Mesendoderm (in vitro differentiated cells): ENCODE measurements at regions not wholly inside any gene's neighbourhood (a gene's known extent, or its start where the extent isn't known, plus 50 kb on each side); places are given as distances from the start of the nearest gene placed in this dataset.

Experiments used
- DNase-seq: peaks from one replicate; pipeline ENCODE4 v3.0.0; 2013
- H2AK5ac ChIP-seq: 2 replicates; pipeline ENCODE4 v1.6.1; 2013; ENCODE audit warnings: low read length, inconsistent platforms
- H2BK120ac ChIP-seq: 2 replicates; pipeline ENCODE4 v1.6.1; 2013; ENCODE audit warnings: low read depth, mild to moderate bottlenecking, low read length, moderate library complexity, mixed read lengths
- H2BK15ac ChIP-seq: replicated peaks from 2 replicates; pipeline ENCODE4 v1.6.1; 2013; ENCODE audit warnings: low read depth, mild to moderate bottlenecking, moderate library complexity
- H2BK5ac ChIP-seq: 2 replicates; pipeline ENCODE4 v1.6.1; 2013; ENCODE audit warnings: low read length, inconsistent platforms
- H3K18ac ChIP-seq: 2 replicates; pipeline ENCODE4 v1.6.1; 2013; ENCODE audit warnings: mild to moderate bottlenecking, low read length, mixed read lengths
- H3K23ac ChIP-seq: one replicate; pipeline ENCODE4 v1.6.1; 2013; ENCODE audit warnings: low read length
- H3K27ac ChIP-seq: 2 replicates; pipeline ENCODE4 v1.5.1; 2013; ENCODE audit warnings: low read depth, mild to moderate bottlenecking, inconsistent platforms, low read length, moderate library complexity
- H3K27me3 ChIP-seq: 2 replicates; pipeline ENCODE4 v1.6.1; 2013; ENCODE audit warnings: low read length, control low read depth, mild to moderate bottlenecking, inconsistent platforms; ENCODE audit not compliant: insufficient read depth, poor library complexity
- H3K36me3 ChIP-seq: 2 replicates; pipeline ENCODE4 v1.6.1; 2013; ENCODE audit warnings: low read length, inconsistent platforms; ENCODE audit not compliant: control insufficient read depth, insufficient read depth
- H3K4ac ChIP-seq: one replicate; pipeline ENCODE4 v1.6.1; 2013; ENCODE audit warnings: low read depth, mild to moderate bottlenecking, low read length, moderate library complexity
- H3K4me1 ChIP-seq: 2 replicates; pipeline ENCODE4 v1.6.1; 2013; ENCODE audit warnings: low read depth, low read length, inconsistent platforms; ENCODE audit not compliant: control insufficient read depth
- H3K4me2 ChIP-seq: 2 replicates; pipeline ENCODE4 v1.6.1; 2013; ENCODE audit warnings: low read length
- H3K4me3 ChIP-seq: 2 replicates; pipeline ENCODE4 v1.5.1; 2013; ENCODE audit warnings: mild to moderate bottlenecking, low read length
- H3K56ac ChIP-seq: one replicate; pipeline ENCODE4 v1.6.1; 2013; ENCODE audit warnings: low read length
- H3K79me1 ChIP-seq: 2 replicates; pipeline ENCODE4 v1.6.1; 2013; ENCODE audit warnings: low read length, inconsistent platforms
- H3K79me2 ChIP-seq: 2 replicates; pipeline ENCODE4 v1.6.1; 2013; ENCODE audit warnings: mild to moderate bottlenecking, low read length; ENCODE audit not compliant: control insufficient read depth, insufficient read depth
- H3K9ac ChIP-seq: 2 replicates; pipeline ENCODE4 v1.6.1; 2013; ENCODE audit warnings: low read length, inconsistent platforms
- H4K5ac ChIP-seq: one replicate; pipeline ENCODE4 v1.6.1; 2013; ENCODE audit warnings: low read length
- H4K8ac ChIP-seq: one replicate; pipeline ENCODE4 v1.6.1; 2013; ENCODE audit warnings: low read depth, mild to moderate bottlenecking, control low read depth, low read length, moderate library complexity
- WGBS: extraction: QIAGEN DNeasy Blood & Tissue Kit; methylation state at CpG from one replicate; pipeline ENCODE4 v1.1.7; 2013; ENCODE audit warnings: low lambda C conversion rate, missing lambda C conversion rate; ENCODE audit not compliant: insufficient coverage; ENCODE audit errors: extremely low coverage; 5-methylcytosine and 5-hydroxymethylcytosine counted together

- no peak overlapping the region for H3K9ac ChIP-seq
- no peak overlapping the region for H3K4me2 ChIP-seq
- H3K4ac ChIP-seq: no peak overlapping the region
- no peak overlapping the region for H2BK120ac ChIP-seq
- H3K56ac ChIP-seq: no peak overlapping the region
- no peaks in the 10 kb centered on the region for H3K36me3 ChIP-seq
- no peak overlapping the region for H3K23ac ChIP-seq
- no peak overlapping the region for H2AK5ac ChIP-seq
- H3K4me3 ChIP-seq: no peak overlapping the region
- no peak overlapping the region for H4K5ac ChIP-seq
- H3K4me1 ChIP-seq: no peaks in the 10 kb centered on the region
- no CpG with 5 or more reads among the region's 4 CpGs for WGBS
- no peaks in the 10 kb centered on the region for H3K79me1 ChIP-seq
- no peaks in the 10 kb centered on the region for H3K27me3 ChIP-seq
- H3K27ac ChIP-seq: no peak overlapping the region
- no peaks in the 10 kb centered on the region for H3K79me2 ChIP-seq
- H2BK15ac ChIP-seq: no peak overlapping the region
- H3K18ac ChIP-seq: no peak overlapping the region
- no peak for DNase-seq
- H4K8ac ChIP-seq: no peak overlapping the region
- no peak overlapping the region for H2BK5ac ChIP-seq
Measured at GRCh38 chr15:57780471-57780870, 74.0 kb downstream of the POLR2M start.

- H2BK15ac ChIP-seq: no peak overlapping the region
- no peak overlapping the region for H3K27ac ChIP-seq
- H3K4me1 ChIP-seq: no peaks in the 10 kb centered on the region
- H3K9ac ChIP-seq: no peak overlapping the region
- no peak overlapping the region for H2BK120ac ChIP-seq
- H3K79me2 ChIP-seq: no peaks in the 10 kb centered on the region
- no peak overlapping the region for H3K56ac ChIP-seq
- no peaks in the 10 kb centered on the region for H3K36me3 ChIP-seq
- no peak overlapping the region for H3K4me2 ChIP-seq
- H3K4me3 ChIP-seq: no peak overlapping the region
- no peak overlapping the region for H3K18ac ChIP-seq
- H3K27me3 ChIP-seq: no peaks in the 10 kb centered on the region
- WGBS: no CpG with 5 or more reads among the region's 6 CpGs
- no peak overlapping the region for H2AK5ac ChIP-seq
- H2BK5ac ChIP-seq: no peak overlapping the region
- H3K4ac ChIP-seq: no peak overlapping the region
- no peak overlapping the region for H4K5ac ChIP-seq
- no peak for DNase-seq
- H4K8ac ChIP-seq: no peak overlapping the region
- no peaks in the 10 kb centered on the region for H3K79me1 ChIP-seq
- H3K23ac ChIP-seq: no peak overlapping the region
Measured at GRCh38 chr15:57782731-57783130, 76.2 kb downstream of the POLR2M start.

GRCh38 chr15:57784081-57784511, 77.6 kb downstream of the POLR2M start:
- Histone ChIP-seq H3K23ac (no peak overlapping the region), H3K4me2 (no peak overlapping the region), H4K5ac (no peak overlapping the region), H3K79me1 (no peaks in the 10 kb centered on the region), H3K4me1 (no peaks in the 10 kb centered on the region), H3K79me2 (no peaks in the 10 kb centered on the region), H3K56ac (no peak overlapping the region), H3K36me3 (no peaks in the 10 kb centered on the region), H3K4ac (no peak overlapping the region), H3K27ac (no peak overlapping the region), H2BK15ac (no peak overlapping the region), H2BK120ac (no peak overlapping the region), H2BK5ac (no peak overlapping the region), H3K27me3 (no peaks in the 10 kb centered on the region), H2AK5ac (no peak overlapping the region), H3K9ac (no peak overlapping the region), H3K4me3 (no peak overlapping the region), H3K18ac (no peak overlapping the region), H4K8ac (no peak overlapping the region)
- no CpG with 5 or more reads among the region's 4 CpGs for WGBS
- DNase-seq: no peak

DNA sequence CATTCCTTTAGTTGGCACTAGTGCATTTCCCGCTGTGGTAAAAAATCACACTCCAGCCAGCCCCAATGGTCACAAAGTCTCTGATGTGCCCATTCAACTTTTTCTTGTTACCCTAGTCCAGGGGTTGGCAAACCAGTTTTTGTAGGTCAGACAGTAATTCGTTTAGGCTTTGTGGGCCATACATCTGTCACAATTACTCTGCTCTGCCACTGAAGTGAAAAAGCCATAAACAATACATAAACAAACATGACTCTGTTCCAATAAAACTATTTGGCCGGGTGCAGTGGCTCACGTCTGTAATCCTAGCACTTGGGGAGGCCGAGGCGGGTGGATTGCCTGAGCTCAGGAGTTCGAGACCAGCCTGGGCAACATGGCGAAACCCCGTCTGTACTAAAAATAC, 78.5 kb downstream of the POLR2M start:
- Histone ChIP-seq H3K18ac (no peak overlapping the region), H3K4me2 (no peak overlapping the region), H3K27me3 (no peaks in the 10 kb centered on the region), H3K4ac (no peak overlapping the region), H3K9ac (no peak overlapping the region), H2BK5ac (no peak overlapping the region), H3K79me2 (no peaks in the 10 kb centered on the region), H4K8ac (no peak overlapping the region), H2BK120ac (no peak overlapping the region), H3K27ac (no peak overlapping the region), H3K4me3 (no peak overlapping the region), H2BK15ac (no peak overlapping the region), H3K56ac (no peak overlapping the region), H3K79me1 (no peaks in the 10 kb centered on the region), H3K23ac (no peak overlapping the region), H3K4me1 (no peaks in the 10 kb centered on the region), H4K5ac (no peak overlapping the region), H2AK5ac (no peak overlapping the region), H3K36me3 (no peaks in the 10 kb centered on the region)
- no peak for DNase-seq
- WGBS: no CpG with 5 or more reads among the region's 9 CpGs

DNA sequence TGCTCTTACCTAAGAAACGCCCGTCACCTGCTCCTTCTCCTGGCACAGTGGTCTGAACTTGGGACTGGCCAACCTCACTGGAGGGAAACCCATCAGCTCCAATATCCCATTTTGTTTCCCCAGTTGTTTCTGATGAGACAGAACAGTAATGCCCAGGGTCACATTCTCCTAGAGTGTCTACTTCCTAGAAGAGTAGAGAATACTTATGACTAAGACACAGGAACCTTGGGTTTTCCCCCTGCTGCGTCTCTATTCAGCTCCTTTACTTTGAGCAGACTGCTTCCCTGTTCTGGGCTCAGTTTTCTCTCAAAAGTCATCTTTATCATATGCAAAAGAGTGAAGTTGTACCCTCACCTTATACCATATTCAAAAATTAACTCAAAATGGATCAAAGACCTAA, 79.4 kb downstream of the POLR2M start:
- H3K56ac ChIP-seq: no peak overlapping the region
- WGBS: no CpG with 5 or more reads among the region's 3 CpGs
- no peak overlapping the region for H4K8ac ChIP-seq

GRCh38 chr15:57789225-57789624, 82.7 kb downstream of the POLR2M start:
- Histone ChIP-seq H4K5ac (no peak overlapping the region), H3K4me3 (no peak overlapping the region), H2BK15ac (no peak overlapping the region), H3K56ac (no peak overlapping the region), H3K36me3 (no peaks in the 10 kb centered on the region), H3K23ac (no peak overlapping the region), H3K4me1 (no peaks in the 10 kb centered on the region), H3K18ac (no peak overlapping the region), H2BK120ac (no peak overlapping the region), H3K27me3 (no peaks in the 10 kb centered on the region), H3K9ac (no peak overlapping the region), H2BK5ac (no peak overlapping the region), H3K4ac (no peak overlapping the region), H3K79me2 (no peaks in the 10 kb centered on the region), H3K79me1 (no peaks in the 10 kb centered on the region), H3K27ac (no peak overlapping the region), H4K8ac (no peak overlapping the region), H2AK5ac (no peak overlapping the region), H3K4me2 (no peak overlapping the region)
- no peak for DNase-seq
- no CpG with 5 or more reads among the region's 2 CpGs for WGBS

More for the DNA sequence above, 79.4 kb downstream of the POLR2M start:
- H3K27ac ChIP-seq: no peak overlapping the region
- no peaks in the 10 kb centered on the region for H3K27me3 ChIP-seq
- H2BK5ac ChIP-seq: no peak overlapping the region
- H3K4me1 ChIP-seq: no peaks in the 10 kb centered on the region
- H2AK5ac ChIP-seq: no peak overlapping the region
- DNase-seq: no peak
- no peaks in the 10 kb centered on the region for H3K36me3 ChIP-seq
- no peak overlapping the region for H3K18ac ChIP-seq
- no peak overlapping the region for H3K4me2 ChIP-seq
- H3K23ac ChIP-seq: no peak overlapping the region
- no peak overlapping the region for H2BK120ac ChIP-seq
- H2BK15ac ChIP-seq: no peak overlapping the region
- no peak overlapping the region for H3K4ac ChIP-seq
- H3K79me1 ChIP-seq: no peaks in the 10 kb centered on the region
- H3K4me3 ChIP-seq: no peak overlapping the region
- no peaks in the 10 kb centered on the region for H3K79me2 ChIP-seq
- no peak overlapping the region for H4K5ac ChIP-seq
- no peak overlapping the region for H3K9ac ChIP-seq
